GM12878 (cell line): ENCODE measurements at regions not wholly inside any gene's neighbourhood (a gene's known extent, or its start where the extent isn't known, plus 50 kb on each side); places are given as distances from the start of the nearest gene placed in this dataset.

Experiments
- ATAC-seq: fragments of 200-7000 bp; cut with Tn5 transposase; 3 replicates; pipeline ENCODE4 v1.9.1; 2020; ENCODE audit warnings: mild to moderate bottlenecking, moderate library complexity
- BruUV-seq: library from RNA; stranded (reverse); fragments of 400-500 nt; replicated peaks from 2 replicates; lab custom pipeline; 2021; lab: Mats Ljungman, UMichigan
- CTCF ChIA-PET: fragments of 300-600 bp; sonication (Branson Sonifier 250); formaldehyde crosslinking; extraction: SDS; loops from one replicate; lab custom pipeline; 2021; ENCODE audit warnings: inconsistent platforms; lab: Yijun Ruan, JAX
- POLR2A ChIA-PET: fragments of 350-600 bp; formaldehyde crosslinking; extraction: SDS; loops from one replicate; lab custom pipeline; 2021; ENCODE audit warnings: inconsistent platforms; lab: Charles Lee
- RAD21 ChIA-PET: fragments of 300-600 bp; sonication (Branson Sonifier 250); formaldehyde crosslinking; loops from one replicate; lab custom pipeline; 2023; ENCODE audit warnings: antibody characterized with exemption; ENCODE audit not compliant: unreplicated experiment; lab: Charles Lee
- SMC1A ChIA-PET: fragments of 300-600 bp; sonication (Branson Sonifier 250); formaldehyde crosslinking; loops from one replicate; lab custom pipeline; 2023; ENCODE audit not compliant: unreplicated experiment, uncharacterized antibody; lab: Charles Lee
- DNase-seq: peaks from one replicate; pipeline ENCODE4 v3.0.0-alpha.2; 2011; ENCODE audit warnings: low read depth, low spot score
- FAIRE-seq: peaks from 3 replicates; lab custom pipeline; 2011; peaks lifted over from hg19 to GRCh38; lab: Jason Lieb, UNC
- H2AFZ ChIP-seq: 2 replicates; pipeline ENCODE4 v1.6.0; 2011; ENCODE audit warnings: low read depth, low read length, control low read depth; ENCODE audit not compliant: control insufficient read depth
- H3K27ac ChIP-seq: 2 replicates; pipeline ENCODE4 v1.5.1; 2011; ENCODE audit warnings: control low read depth; ENCODE audit not compliant: control insufficient read depth, insufficient read depth
- H3K27me3 ChIP-seq, 2 experiments: replicated peaks in 1 of 2; 2 replicates each; pipeline versions ENCODE4 v1.6.0 to v1.6.1; 2011; ENCODE audit warnings: low read length in 1 of 2; ENCODE audit not compliant: control insufficient read depth in 2 of 2, insufficient read depth in 2 of 2
- H3K36me3 ChIP-seq, 2 experiments: 2 replicates each; pipeline ENCODE4 v1.5.1; 2011; ENCODE audit warnings: low read length in 1 of 2; ENCODE audit not compliant: control insufficient read depth in 2 of 2, insufficient read depth in 2 of 2
- H3K4me1 ChIP-seq: 2 replicates; pipeline ENCODE4 v1.6.1; 2011; ENCODE audit warnings: mild to moderate bottlenecking, low read length, moderate library complexity, mixed read lengths; ENCODE audit not compliant: control insufficient read depth, insufficient read depth
- H3K4me2 ChIP-seq: 2 replicates; pipeline ENCODE4 v1.6.0; 2011; ENCODE audit warnings: control low read depth; ENCODE audit not compliant: control insufficient read depth, insufficient read depth
- H3K4me3 ChIP-seq: fragments of 200-600 bp; sonication (generic); 2 replicates; pipeline ENCODE4 v1.5.1; 2016
- H3K79me2 ChIP-seq: 2 replicates; pipeline ENCODE4 v1.6.0; 2011; ENCODE audit warnings: low read length; ENCODE audit not compliant: control insufficient read depth, insufficient read depth
- H3K9ac ChIP-seq: 2 replicates; pipeline ENCODE4 v1.8.0; 2011; ENCODE audit warnings: low read length, control low read depth, mixed read lengths; ENCODE audit not compliant: control insufficient read depth, insufficient read depth
- H3K9me3 ChIP-seq: replicated peaks from 3 replicates; pipeline ENCODE4 v1.5.1; 2011; ENCODE audit warnings: mild to moderate bottlenecking, low read length; ENCODE audit not compliant: control insufficient read depth, insufficient read depth
- H4K20me1 ChIP-seq: 2 replicates; pipeline ENCODE4 v1.6.0; 2011; ENCODE audit not compliant: control insufficient read depth, insufficient read depth
- ASH2L ChIP-seq: fragments of 300-600, 200-600 bp; sonication (generic); IDR thresholded peaks from 2 replicates; pipeline ENCODE4 v1.6.1; 2017; ENCODE audit warnings: low read depth, mild to moderate bottlenecking, borderline replicate concordance
- ATF7 ChIP-seq: fragments of 450-650 bp; IDR thresholded peaks from 2 replicates; pipeline ENCODE4 v1.6.1; 2016; ENCODE audit warnings: low read depth, mild to moderate bottlenecking
- BCLAF1 ChIP-seq: fragments of 450-650 bp; IDR thresholded peaks from 2 replicates; pipeline ENCODE4 v1.6.1; 2017; ENCODE audit warnings: antibody characterized with exemption, mild to moderate bottlenecking, moderate library complexity
- BRCA1 ChIP-seq: IDR thresholded peaks from 2 replicates; pipeline ENCODE4 v1.6.1; 2011; ENCODE audit warnings: low read depth, low read length, improper control_type of control experiment
- CEBPB ChIP-seq, 2 experiments: fragments of 150-350 bp in 1 of 2; IDR thresholded peaks; 2 replicates each; pipeline ENCODE4 v1.6.1; 2012 to 2014; ENCODE audit warnings: low read depth in 2 of 2, low read length in 2 of 2, borderline replicate concordance in 1 of 2, inconsistent platforms in 1 of 2
- CHD2 ChIP-seq: IDR thresholded peaks from 2 replicates; pipeline ENCODE4 v1.6.1; 2011; ENCODE audit warnings: low read depth, low read length, improper control_type of control experiment, borderline replicate concordance
- HDAC2 ChIP-seq: fragments of 200-600 bp; sonication (generic); IDR thresholded peaks from 2 replicates; pipeline ENCODE4 v1.6.1; 2017
- MXI1 ChIP-seq: fragments of 150-350 bp; IDR thresholded peaks from 2 replicates; pipeline ENCODE4 v1.6.1; 2011; ENCODE audit warnings: low read depth, mild to moderate bottlenecking, inconsistent platforms, low read length, improper control_type of control experiment
- MYC ChIP-seq: IDR thresholded peaks from 2 replicates; pipeline ENCODE4 v1.6.1; 2011; ENCODE audit warnings: mild to moderate bottlenecking, low read length, moderate library complexity, inconsistent platforms; ENCODE audit not compliant: insufficient read depth, insufficient replicate concordance, insufficient read length, severe bottlenecking
- NFYB ChIP-seq: IDR thresholded peaks from 2 replicates; pipeline ENCODE4 v1.6.1; 2011; ENCODE audit warnings: low read depth, mild to moderate bottlenecking, low read length, improper control_type of control experiment, moderate library complexity; ENCODE audit not compliant: insufficient read depth
- USF1 ChIP-seq: IDR thresholded peaks from 2 replicates; pipeline ENCODE4 v1.6.1; 2011; ENCODE audit warnings: borderline replicate concordance, low read depth, mild to moderate bottlenecking, moderate library complexity, mixed read lengths, low read length; ENCODE audit not compliant: insufficient read depth; ENCODE audit errors: extremely low read length
- ZBTB4 ChIP-seq: fragments of 450-650 bp; formaldehyde crosslinking; IDR thresholded peaks from 2 replicates; pipeline ENCODE4 v1.4.0; 2022; ENCODE audit warnings: mild to moderate bottlenecking, moderate library complexity
- WGBS: methylation state at CpG from one replicate; pipeline ENCODE4 v1.1.6; 2016; ENCODE audit warnings: low lambda C conversion rate; ENCODE audit not compliant: insufficient replicate concordance, insufficient coverage; ENCODE audit errors: missing lambda C conversion rate; 5-methylcytosine and 5-hydroxymethylcytosine counted together
- in situ Hi-C: fragments of 300-500 bp; cut with MboI; formaldehyde crosslinking; loops from 9 replicates; pipeline ENCODE4 v1.14.3; 2018; ENCODE audit warnings: mixed read lengths
- intact Hi-C: fragments of 100-400 bp; cut with micrococcal nuclease; formaldehyde crosslinking; loops from one replicate; pipeline ENCODE4 v1.14.2; 2022; ENCODE audit not compliant: unreplicated experiment

GRCh38 chr4:147244786-147245185, 236.1 kb upstream of the EDNRA start:
- Histone ChIP-seq H3K4me2 (no peak overlapping the region), H3K27ac (no peak overlapping the region), H3K9ac (no peak overlapping the region), H3K79me2 (no peaks in the 10 kb centered on the region), H3K27me3 (no peaks in the 10 kb centered on the region), H3K4me1 (no peaks in the 10 kb centered on the region), H2AFZ (no peak overlapping the region)
- no peak for ATAC-seq
- DNase-seq = no peak
- CTCF ChIA-PET = interaction anchor here (1.6 kb wide), 1 partner anchor 226 kb away, joined by 3 read pairs; no protein-coding TSS in a partner anchor
- POLR2A ChIA-PET = interaction anchor here (0.6 kb wide), 1 partner anchor 102 kb away, joined by 3 read pairs; no protein-coding TSS in a partner anchor
- in situ Hi-C loops = no loop called here
- RAD21 ChIA-PET = no interaction called here
- BruUV-seq = no TSS peak
- no peak for TF ChIP-seq ZBTB4 (CRISPR knock-in tag)
- TF ChIP-seq NFYB = no peak
- no peak for TF ChIP-seq CEBPB (IDR thresholded peaks at IDR 0.05; ENCODE audit: borderline replicate concordance in 1 of 2, low read depth in 2 of 2, low read length in 2 of 2)
- TF ChIP-seq MYC = no peak
- no peak for TF ChIP-seq USF1
- TF ChIP-seq BCLAF1 = no peak
- TF ChIP-seq ATF7 = no peak
- TF ChIP-seq ASH2L = no peak
- TF ChIP-seq HDAC2 = no peak
- TF ChIP-seq BRCA1 = no peak
- TF ChIP-seq CHD2 = no peak
- TF ChIP-seq MXI1 = no peak
- TF ChIP-seq, all 136 proteins: peak for 0
- 0% methylated on average over 1 of the region's 1 CpG for WGBS
- Histone ChIP-seq H3K4me3 (no peak overlapping the region), H3K36me3 (no peaks in the 10 kb centered on the region), H4K20me1 (no peaks in the 10 kb centered on the region), H3K9me3 (no peaks in the 10 kb centered on the region)
- FAIRE-seq = no peak
- intact Hi-C loops = no loop called here
- SMC1A ChIA-PET = no interaction called here
